ENCODE measurements at regions not wholly inside any gene's neighbourhood (a gene's known extent, or its start where the extent isn't known, plus 50 kb on each side); places are given as distances from the start of the nearest gene placed in this dataset.

GRCh38 chr18:78420116-78420515, 559.5 kb upstream of the SALL3 start:
- TF ChIP-seq TAF1 (IDR thresholded peaks at IDR 0.05; ENCODE audit: borderline replicate concordance, insufficient read depth, low read length) (no peak), POLR2AphosphoS5 (IDR thresholded peaks at IDR 0.05; ENCODE audit: low read depth, low read length) (no peak), REST (IDR thresholded peaks at IDR 0.05; ENCODE audit: insufficient read depth in 1 of 2, low read depth in 2 of 2, low read length in 2 of 2) (no peak), FOXP2 (optimal IDR thresholded peaks at IDR 0.05; ENCODE audit: borderline replicate concordance, extremely low read depth, extremely low read length, insufficient read depth) (no peak), SIN3A (IDR thresholded peaks at IDR 0.05; ENCODE audit: borderline replicate concordance, insufficient read depth, low read length) (no peak)

GRCh38 chr18:78421392-78421791, 558.2 kb upstream of the SALL3 start:
- TF ChIP-seq FOXP2 (optimal IDR thresholded peaks at IDR 0.05; ENCODE audit: borderline replicate concordance, extremely low read depth, extremely low read length, insufficient read depth) (no peak), TAF1 (IDR thresholded peaks at IDR 0.05; ENCODE audit: borderline replicate concordance, insufficient read depth, low read length) (no peak), POLR2AphosphoS5 (IDR thresholded peaks at IDR 0.05; ENCODE audit: low read depth, low read length) (no peak), SIN3A (IDR thresholded peaks at IDR 0.05; ENCODE audit: borderline replicate concordance, insufficient read depth, low read length) (no peak)

- no peak for TF ChIP-seq POLR2AphosphoS5 (IDR thresholded peaks at IDR 0.05; ENCODE audit: low read depth, low read length)
- no peak for TF ChIP-seq SIN3A (IDR thresholded peaks at IDR 0.05; ENCODE audit: borderline replicate concordance, insufficient read depth, low read length)
- TF ChIP-seq TAF1 (IDR thresholded peaks at IDR 0.05; ENCODE audit: borderline replicate concordance, insufficient read depth, low read length), result no peak
- no peak for TF ChIP-seq REST (IDR thresholded peaks at IDR 0.05; ENCODE audit: insufficient read depth in 1 of 2, low read depth in 2 of 2, low read length in 2 of 2)
- TF ChIP-seq FOXP2 (optimal IDR thresholded peaks at IDR 0.05; ENCODE audit: borderline replicate concordance, extremely low read depth, extremely low read length, insufficient read depth), result no peak
Observed at GRCh38 chr18:78422336-78422735, 557.3 kb upstream of the SALL3 start.

GRCh38 chr18:78423811-78424210, 555.8 kb upstream of the SALL3 start:
- TF ChIP-seq POLR2AphosphoS5 (IDR thresholded peaks at IDR 0.05; ENCODE audit: low read depth, low read length) (no peak), TAF1 (IDR thresholded peaks at IDR 0.05; ENCODE audit: borderline replicate concordance, insufficient read depth, low read length) (no peak), SIN3A (IDR thresholded peaks at IDR 0.05; ENCODE audit: borderline replicate concordance, insufficient read depth, low read length) (no peak), FOXP2 (optimal IDR thresholded peaks at IDR 0.05; ENCODE audit: borderline replicate concordance, extremely low read depth, extremely low read length, insufficient read depth) (no peak)

GRCh38 chr18:78424403-78425018, 555.1 kb upstream of the SALL3 start:
- TF ChIP-seq POLR2AphosphoS5 (IDR thresholded peaks at IDR 0.05; ENCODE audit: low read depth, low read length) (no peak), SIN3A (IDR thresholded peaks at IDR 0.05; ENCODE audit: borderline replicate concordance, insufficient read depth, low read length) (no peak), FOXP2 (optimal IDR thresholded peaks at IDR 0.05; ENCODE audit: borderline replicate concordance, extremely low read depth, extremely low read length, insufficient read depth) (no peak), TAF1 (IDR thresholded peaks at IDR 0.05; ENCODE audit: borderline replicate concordance, insufficient read depth, low read length) (no peak), REST (IDR thresholded peaks at IDR 0.05; ENCODE audit: insufficient read depth in 1 of 2, low read depth in 2 of 2, low read length in 2 of 2) (no peak)

GRCh38 chr18:78425019-78425412, 554.6 kb upstream of the SALL3 start:
- TF ChIP-seq TAF1 (IDR thresholded peaks at IDR 0.05; ENCODE audit: borderline replicate concordance, insufficient read depth, low read length) (no peak), FOXP2 (optimal IDR thresholded peaks at IDR 0.05; ENCODE audit: borderline replicate concordance, extremely low read depth, extremely low read length, insufficient read depth) (no peak), SIN3A (IDR thresholded peaks at IDR 0.05; ENCODE audit: borderline replicate concordance, insufficient read depth, low read length) (no peak), POLR2AphosphoS5 (IDR thresholded peaks at IDR 0.05; ENCODE audit: low read depth, low read length) (no peak), REST (IDR thresholded peaks at IDR 0.05; ENCODE audit: insufficient read depth in 1 of 2, low read depth in 2 of 2, low read length in 2 of 2) (no peak)
